Upper lobe of left lung (tissue), 4 donors: ENCODE measurements at regions not wholly inside any gene's neighbourhood (a gene's known extent, or its start where the extent isn't known, plus 50 kb on each side); places are given as distances from the start of the nearest gene placed in this dataset.

Source experiments
- CTCF ChIP-seq, 6 experiments: fragments of 450-650 bp in 4 of 6; fragments of 200-600 bp in 2 of 6; sonication (generic) in 2 of 6; IDR thresholded peaks; one replicate each; pipeline ENCODE4 v1.5.1; 2016 to 2019; ENCODE audit warnings: antibody characterized with exemption in 6 of 6
- POLR2A ChIP-seq, 4 donors: fragments of 450-650 bp; IDR thresholded peaks; one replicate each; pipeline ENCODE4 v1.5.1; 2016 to 2017; ENCODE audit warnings: antibody characterized with exemption in 4 of 4, mild to moderate bottlenecking in 2 of 4

- TF ChIP-seq CTCF (IDR thresholded peaks at IDR 0.05) (no peak), POLR2A (IDR thresholded peaks at IDR 0.05) (no peak)
Measured at GRCh38 chr4:84286048-84286447, 213.0 kb downstream of the NKX6-1 start.
